A549 (cell line): ENCODE measurements at regions not wholly inside any gene's neighbourhood (a gene's known extent, or its start where the extent isn't known, plus 50 kb on each side); places are given as distances from the start of the nearest gene placed in this dataset.
A peak's percentile ranks its signal among the peaks of the same experiment; 100 is the strongest.

Experiments used
- CTCF ChIP-seq: fragments of >200 bp; sonication (Bioruptor Twin); formaldehyde crosslinking; IDR thresholded peaks from 3 replicates; pipeline ENCODE4 v1.5.1; 2016
- E2F6 ChIP-seq: IDR thresholded peaks from 2 replicates; pipeline ENCODE4 v1.6.1; 2012; ENCODE audit warnings: low read depth, borderline replicate concordance
- EP300 ChIP-seq, 2 experiments: fragments of >200 bp; sonication (Bioruptor Twin); formaldehyde crosslinking; IDR thresholded peaks; 2 replicates in 1 of 2; 3 replicates in 1 of 2; pipeline ENCODE4 v1.6.1; 2016 to 2017
- HDAC2 ChIP-seq: fragments of 200-600 bp; sonication (generic); IDR thresholded peaks from 2 replicates; pipeline ENCODE4 v1.6.1; 2016
- HMGXB4 ChIP-seq: fragments of 250-450 bp; sonication (Bioruptor Pico); IDR thresholded peaks from 2 replicates; pipeline ENCODE4 v1.5.0; 2021; ENCODE audit warnings: mild to moderate bottlenecking, moderate library complexity, borderline replicate concordance
- MAFK ChIP-seq: fragments of 450-650 bp; IDR thresholded peaks from 2 replicates; pipeline ENCODE4 v1.6.1; 2014; ENCODE audit not compliant: partially characterized antibody
- MAZ ChIP-seq: fragments of 150-350 bp; IDR thresholded peaks from 2 replicates; pipeline ENCODE4 v1.6.1; 2014; ENCODE audit warnings: antibody characterized with exemption, low read depth, low read length, borderline replicate concordance
- SREBF2 ChIP-seq: fragments of 450-650 bp; IDR thresholded peaks from 2 replicates; pipeline ENCODE4 v1.6.1; 2014; ENCODE audit warnings: mild to moderate bottlenecking, moderate library complexity

- TF ChIP-seq HDAC2: no peak
- no peak for TF ChIP-seq MAZ
- peak; percentile 81 for TF ChIP-seq MAFK
- no peak for TF ChIP-seq SREBF2
- TF ChIP-seq E2F6: no peak
- TF ChIP-seq EP300 (IDR thresholded peaks at IDR 0.05): no peak
- TF ChIP-seq CTCF: no peak
- TF ChIP-seq HMGXB4 (CRISPR knock-in tag): no peak
These were observed 137.3 kb upstream of the CES5A start for GRCh38 chr16:56012482-56012811.
